ENCODE measurements at regions not wholly inside any gene's neighbourhood (a gene's known extent, or its start where the extent isn't known, plus 50 kb on each side); places are given as distances from the start of the nearest gene placed in this dataset.

- Histone ChIP-seq H2AK5ac (ENCODE audit: low read depth, low read length) (no peak overlapping the region), H3K23ac (ENCODE audit: low read depth, low read length) (no peak overlapping the region; the same call in 1 of the 2 replicates), H2BK120ac (ENCODE audit: low read depth, low read length) (no peak overlapping the region), H3K4me2 (ENCODE audit: low read depth, low read length) (peak overlapping the region; percentile 71), H3K4ac (ENCODE audit: low read depth, low read length) (no peak overlapping the region), H3K14ac (replicated peaks; ENCODE audit: low read depth, low read length) (no peak overlapping the region), H3K27me3 (ENCODE audit: control insufficient read depth, insufficient read depth, low read length) (peaks cover 69% of the 10 kb centered on the region), H3K27ac (ENCODE audit: insufficient read depth, low read length) (no peak overlapping the region), H3K9ac (ENCODE audit: low read depth, low read length) (no peak overlapping the region), H3K79me1 (ENCODE audit: low read depth in 1 of 2, low read length in 2 of 2) (no peaks in the 10 kb centered on the region), H2AFZ (replicated peaks; ENCODE audit: low read length, poor library complexity) (peak overlapping the region; percentile 24), H4K20me1 (ENCODE audit: insufficient read depth, low read length) (no peaks in the 10 kb centered on the region), H4K5ac (ENCODE audit: low read depth, low read length) (no peak overlapping the region), H3K4me1 (ENCODE audit: control insufficient read depth, insufficient read depth, low read length) (no peaks in the 10 kb centered on the region), H3K56ac (ENCODE audit: extremely low read depth, insufficient read depth, low read length) (no peak overlapping the region), H3K9me1 (ENCODE audit: insufficient read depth, low read length) (peaks cover 2% of the 10 kb centered on the region; the same call in 1 of the 2 replicates), H3K18ac (ENCODE audit: low read depth, low read length) (no peak overlapping the region), H2BK20ac (ENCODE audit: low read depth, low read length) (no peak overlapping the region), H2BK15ac (ENCODE audit: low read depth, low read length) (no peak overlapping the region), H3K36me3 (ENCODE audit: control insufficient read depth, insufficient read depth, low read length) (no peaks in the 10 kb centered on the region), H2BK5ac (ENCODE audit: low read depth, low read length, poor library complexity, severe bottlenecking) (no peak overlapping the region), H3K9me3 (ENCODE audit: control insufficient read depth, insufficient read depth, low read length) (no peaks in the 10 kb centered on the region), H2AK9ac (replicated peaks; ENCODE audit: low read depth, low read length, poor library complexity) (no peak overlapping the region), H3K4me3 (ENCODE audit: insufficient read depth, low read depth, low read length) (peak overlapping the region; percentile 23), H4K91ac (ENCODE audit: insufficient read depth, low read depth, low read length) (no peak overlapping the region), H4K8ac (ENCODE audit: low read depth in 2 of 2, low read length in 2 of 2) (no peak overlapping the region)
- CTCF ChIA-PET, result interaction anchor here (0.6 to 0.9 kb wide), 2 partner anchors 8 to 228 kb away, joined by 3 to 4 read pairs; no protein-coding TSS in a partner anchor
- 0% methylated on average over 13 of the region's 50 CpGs; no CpG with 5 or more reads in 1 of the 2 experiments for WGBS, 2 experiments (ENCODE audit: extremely low coverage in 2 of 2, insufficient read length in 1 of 2)
- peak; percentile 59 for ATAC-seq (ENCODE audit: low read depth)
- POLR2A ChIA-PET (ENCODE audit: unreplicated experiment), result no interaction called here
- no TSS peak for BruUV-seq (replicated peaks)
- intact Hi-C loops (cut with micrococcal nuclease), result loop anchor here (5.0 kb wide), 1 partner anchor 162 kb away; no protein-coding TSS in a partner anchor
- dilution Hi-C loops (cut with HindIII; ENCODE audit: low sequenced_read_pairs, unreplicated experiment), result no loop called here
- DNase-seq, result peak; percentile 82
- no peak for TF ChIP-seq RAD21 (IDR thresholded peaks at IDR 0.05; ENCODE audit: low read length)
- no peak for TF ChIP-seq CEBPB (IDR thresholded peaks at IDR 0.05; ENCODE audit: low read depth, low read length)
- no peak for TF ChIP-seq NFE2L2 (IDR thresholded peaks at IDR 0.05; ENCODE audit: low read depth, low read length)
- TF ChIP-seq MAZ (IDR thresholded peaks at IDR 0.05; ENCODE audit: borderline replicate concordance, low read depth, low read length), result no peak
- TF ChIP-seq MXI1 (IDR thresholded peaks at IDR 0.05; ENCODE audit: borderline replicate concordance, low read depth, low read length), result no peak
- TF ChIP-seq USF2 (IDR thresholded peaks at IDR 0.05; ENCODE audit: low read depth, low read length), result peak; percentile 55; the same call in 1 of the 2 replicates
- TF ChIP-seq BHLHE40 (IDR thresholded peaks at IDR 0.05; ENCODE audit: low read depth, low read length), result 0 out of 2 replicates have a peak, but pooled peaks have one; percentile 30
- in situ Hi-C loops (cut with MboI; ENCODE audit: low sequenced_read_pairs), result loop anchor here (10.0 kb wide), 1 partner anchor 270 kb away; no protein-coding TSS in a partner anchor
Observed at GRCh38 chr11:43574949-43575912, 105.3 kb upstream of the HSD17B12 start.

Measured in IMR-90 (cell line).